NT2/D1 (cell line): ENCODE measurements at regions not wholly inside any gene's neighbourhood (a gene's known extent, or its start where the extent isn't known, plus 50 kb on each side); places are given as distances from the start of the nearest gene placed in this dataset.
"Not testable (repeated sequence)": the region's sequence is repeated elsewhere in the genome, so short reads cannot be mapped to it uniquely, and the experiment has no call there.

Source experiments
- DNase-seq: peaks from one replicate; pipeline ENCODE4 v3.0.0-alpha.2; 2011; ENCODE audit warnings: low read depth, low spot score
- H3K27me3 ChIP-seq: 2 replicates; pipeline ENCODE4 v1.6.0; 2011; ENCODE audit warnings: mild to moderate bottlenecking; ENCODE audit not compliant: insufficient read length, insufficient read depth
- H3K36me3 ChIP-seq: 2 replicates; pipeline ENCODE4 v1.6.1; 2011; ENCODE audit warnings: mild to moderate bottlenecking, low read length, mixed read lengths; ENCODE audit not compliant: insufficient read depth, insufficient read length
- H3K4me1 ChIP-seq: 2 replicates; pipeline ENCODE4 v1.5.1; 2011; ENCODE audit not compliant: insufficient read depth, insufficient read length
- H3K4me3 ChIP-seq: 2 replicates; pipeline ENCODE4 v1.5.1; 2011; ENCODE audit warnings: low read depth; ENCODE audit not compliant: insufficient read length
- H3K9ac ChIP-seq: 2 replicates; pipeline ENCODE4 v1.6.0; 2011; ENCODE audit warnings: low read depth; ENCODE audit not compliant: insufficient read length
- H3K9me3 ChIP-seq: 2 replicates; pipeline ENCODE4 v1.5.1; 2011; ENCODE audit warnings: mild to moderate bottlenecking, low read length; ENCODE audit not compliant: insufficient read depth
- SUZ12 ChIP-seq: IDR thresholded peaks from 2 replicates; pipeline ENCODE4 v1.6.1; 2011; ENCODE audit not compliant: insufficient read length, insufficient read depth; ENCODE audit errors: extremely low read depth
- YY1 ChIP-seq: IDR thresholded peaks from 2 replicates; pipeline ENCODE4 v1.6.1; 2011; ENCODE audit not compliant: insufficient read length, insufficient read depth
- ZNF274 ChIP-seq: IDR thresholded peaks from 2 replicates; pipeline ENCODE4 v1.6.1; 2011; ENCODE audit warnings: mild to moderate bottlenecking, low read depth, low read length

DNA sequence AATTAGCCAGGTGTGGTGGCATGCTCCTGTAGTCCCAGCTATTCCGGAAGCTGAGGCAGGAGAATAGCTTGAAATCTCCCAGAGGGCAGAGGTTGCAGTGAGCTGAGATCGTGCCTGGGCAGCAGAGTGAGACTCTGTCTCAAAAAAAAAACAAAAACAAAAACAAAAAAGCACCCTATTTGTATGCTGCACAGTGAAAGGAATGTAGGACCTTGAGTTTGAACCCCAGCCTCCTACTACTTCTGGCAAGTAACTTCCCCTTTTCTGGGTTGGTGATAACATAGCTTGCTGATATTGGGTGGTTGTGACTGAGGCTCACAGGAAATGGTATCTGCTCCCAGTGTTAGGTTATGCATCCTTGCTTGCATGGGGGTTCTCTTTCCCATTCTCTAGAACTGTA, 205.3 kb downstream of the BUB3 start:
- no peak overlapping the region for H3K9ac ChIP-seq

GRCh38 chr10:123361832-123362231, 207.6 kb downstream of the BUB3 start:
- Histone ChIP-seq H3K4me3 (no peak overlapping the region), H3K4me1 (no peaks in the 10 kb centered on the region), H3K9me3 (no peaks in the 10 kb centered on the region), H3K27me3 (no peaks in the 10 kb centered on the region), H3K9ac (no peak overlapping the region), H3K36me3 (no peaks in the 10 kb centered on the region)
- no peak for DNase-seq
- TF ChIP-seq ZNF274 = no peak
- no peak for TF ChIP-seq SUZ12
- no peak for TF ChIP-seq YY1

More for the DNA sequence above, 205.3 kb downstream of the BUB3 start:
- no peaks in the 10 kb centered on the region for H3K27me3 ChIP-seq
- TF ChIP-seq YY1 (no peak), SUZ12 (no peak), ZNF274 (no peak)
- H3K36me3 ChIP-seq = no peaks in the 10 kb centered on the region
- H3K4me3 ChIP-seq = no peak overlapping the region
- no peak for DNase-seq
- no peaks in the 10 kb centered on the region for H3K9me3 ChIP-seq
- H3K4me1 ChIP-seq = no peaks in the 10 kb centered on the region

DNA sequence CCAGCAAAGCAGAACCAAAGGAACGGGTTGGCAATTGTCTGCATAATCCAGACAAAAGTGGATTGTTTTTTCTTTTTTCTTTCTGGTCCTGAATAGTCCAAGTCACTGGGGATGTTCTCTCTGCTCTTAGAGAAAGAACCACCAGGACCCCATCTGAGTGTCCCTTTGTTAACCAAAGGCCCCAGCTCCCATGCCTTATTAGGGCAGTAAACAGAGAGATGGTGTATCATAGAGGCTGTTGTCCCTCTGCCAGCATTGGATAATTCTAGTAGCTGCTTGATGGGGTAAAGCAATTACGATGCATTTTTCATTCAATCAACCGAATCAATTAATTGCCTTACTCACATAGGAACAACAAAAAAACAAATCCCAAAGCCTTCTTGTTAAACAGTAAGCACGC, 213.0 kb downstream of the BUB3 start:
- Histone ChIP-seq H3K9me3 (no peaks in the 10 kb centered on the region), H3K36me3 (no peaks in the 10 kb centered on the region), H3K4me3 (no peak overlapping the region), H3K9ac (no peak overlapping the region), H3K27me3 (no peaks in the 10 kb centered on the region), H3K4me1 (no peaks in the 10 kb centered on the region)
- DNase-seq = no peak
- TF ChIP-seq SUZ12 (no peak), ZNF274 (no peak), YY1 (no peak)

- H3K4me3 ChIP-seq, H3K4me1 ChIP-seq, DNase-seq, H3K9me3 ChIP-seq, H3K9ac ChIP-seq, H3K27me3 ChIP-seq, H3K36me3 ChIP-seq: not testable (repeated sequence)
Measured at GRCh38 chr10:123371626-123372025, 217.4 kb downstream of the BUB3 start.

DNA sequence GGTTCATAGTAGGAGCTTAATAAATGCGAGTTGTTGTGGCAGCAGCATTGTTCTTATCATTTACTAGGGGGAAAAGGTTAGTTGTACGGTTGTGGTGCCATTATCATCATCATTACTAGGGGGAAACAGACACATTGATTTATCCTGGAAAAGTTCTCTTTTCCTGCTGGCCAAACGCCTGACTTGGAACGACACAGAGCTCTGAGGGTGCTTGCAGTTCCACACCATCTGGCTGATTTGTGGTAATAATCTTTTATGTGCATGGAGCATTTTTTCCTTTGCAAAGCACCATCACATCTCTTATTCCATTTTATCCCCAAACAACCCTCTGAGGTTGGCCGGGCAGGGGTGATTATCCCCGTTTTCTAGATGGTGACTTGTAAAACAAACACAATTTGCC, 219.4 kb downstream of the BUB3 start:
- no peaks in the 10 kb centered on the region for H3K9me3 ChIP-seq
- no peak overlapping the region for H3K4me3 ChIP-seq
- H3K27me3 ChIP-seq = no peaks in the 10 kb centered on the region
- no peaks in the 10 kb centered on the region for H3K4me1 ChIP-seq
- no peak for TF ChIP-seq YY1
- no peak for TF ChIP-seq SUZ12
- TF ChIP-seq ZNF274 = no peak
- no peaks in the 10 kb centered on the region for H3K36me3 ChIP-seq
- DNase-seq = no peak
- H3K9ac ChIP-seq = no peak overlapping the region

DNA sequence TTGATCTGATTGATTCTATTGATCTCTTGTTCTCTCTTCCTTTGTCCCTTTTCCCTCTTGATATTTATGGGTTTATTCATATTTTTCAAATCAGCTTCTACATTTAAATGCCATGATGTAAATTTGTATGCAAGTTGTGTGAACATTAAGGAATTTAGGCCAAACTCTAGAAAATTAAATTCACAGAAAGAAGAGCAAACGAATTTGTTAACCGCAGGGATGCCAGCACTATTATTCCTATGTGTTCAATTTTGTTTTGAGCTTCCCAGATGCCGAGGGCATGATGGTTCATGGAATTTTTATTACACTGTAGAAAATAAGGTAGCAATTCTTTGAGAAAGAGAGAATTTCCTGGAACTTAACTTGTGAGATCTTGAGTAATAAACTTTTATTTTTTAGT, 220.9 kb downstream of the BUB3 start:
- TF ChIP-seq SUZ12 (no peak), ZNF274 (no peak), YY1 (no peak)
- no peaks in the 10 kb centered on the region for H3K36me3 ChIP-seq
- no peaks in the 10 kb centered on the region for H3K9me3 ChIP-seq
- H3K4me1 ChIP-seq = peaks cover 3% of the 10 kb centered on the region
- H3K9ac ChIP-seq = no peak overlapping the region
- no peaks in the 10 kb centered on the region for H3K27me3 ChIP-seq
- H3K4me3 ChIP-seq = no peak overlapping the region
- no peak for DNase-seq

DNA sequence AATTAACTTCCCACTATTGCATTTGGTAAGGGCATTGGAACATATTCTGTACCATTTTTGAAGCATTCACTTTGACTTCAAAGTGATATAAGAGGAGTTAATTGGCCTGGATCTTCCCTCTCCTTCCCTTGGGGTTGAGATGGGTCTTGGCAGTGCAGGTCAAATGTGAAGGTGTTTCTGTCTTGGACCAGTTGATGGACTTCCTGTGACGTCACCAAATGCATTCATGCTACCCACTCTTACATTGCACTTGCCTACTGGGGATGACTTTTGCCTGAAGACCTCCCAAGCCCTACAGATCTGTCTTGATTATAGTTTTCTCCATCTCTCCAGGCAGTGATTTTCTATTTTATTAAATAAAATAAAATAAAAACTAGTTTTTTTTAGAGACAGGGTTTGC, 221.5 kb downstream of the BUB3 start:
- H3K9ac ChIP-seq = no peak overlapping the region
- no peak overlapping the region for H3K4me3 ChIP-seq
- no peaks in the 10 kb centered on the region for H3K27me3 ChIP-seq
- no peaks in the 10 kb centered on the region for H3K36me3 ChIP-seq
- no peaks in the 10 kb centered on the region for H3K9me3 ChIP-seq
- peaks cover 3% of the 10 kb centered on the region for H3K4me1 ChIP-seq
- no peak for DNase-seq
- TF ChIP-seq YY1 = no peak
- no peak for TF ChIP-seq SUZ12
- TF ChIP-seq ZNF274 = no peak

GRCh38 chr10:123377883-123378282, 223.7 kb downstream of the BUB3 start:
- H3K27me3 ChIP-seq = no peaks in the 10 kb centered on the region
- H3K9me3 ChIP-seq = no peaks in the 10 kb centered on the region
- H3K4me1 ChIP-seq = peaks cover 3% of the 10 kb centered on the region
- no peak overlapping the region for H3K9ac ChIP-seq
- DNase-seq = no peak
- TF ChIP-seq SUZ12 (no peak), ZNF274 (no peak), YY1 (no peak)
- no peaks in the 10 kb centered on the region for H3K36me3 ChIP-seq
- no peak overlapping the region for H3K4me3 ChIP-seq
